H1 (cell line): ENCODE measurements at regions not wholly inside any gene's neighbourhood (a gene's known extent, or its start where the extent isn't known, plus 50 kb on each side); places are given as distances from the start of the nearest gene placed in this dataset.

Source experiments
- CTCF ChIA-PET: fragments of 300-600 bp; sonication (Branson Sonifier 250); formaldehyde crosslinking; loops from one replicate; lab custom pipeline; 2021; ENCODE audit not compliant: partially characterized antibody; lab: Charles Lee
- POLR2A ChIA-PET: fragments of 300-600 bp; sonication (Branson Sonifier 250); formaldehyde crosslinking; loops from one replicate; lab custom pipeline; 2021; ENCODE audit warnings: inconsistent platforms; ENCODE audit not compliant: partially characterized antibody; lab: Charles Lee
- DNase-seq, 2 experiments: peaks; one replicate each; pipeline versions ENCODE4 v3.0.0 to v3.0.0-alpha.2; 2010 to 2022; ENCODE audit warnings: low spot score in 2 of 2, low read depth in 1 of 2, mixed read lengths in 1 of 2
- FAIRE-seq: peaks from 2 replicates; lab custom pipeline; 2011; peaks lifted over from hg19 to GRCh38; lab: Jason Lieb, UNC
- H2AFZ ChIP-seq: 2 replicates; pipeline ENCODE4 v1.8.1; 2012; ENCODE audit warnings: low read length, inconsistent platforms
- H2AK5ac ChIP-seq: 2 replicates; pipeline ENCODE4 v1.6.1; 2013; ENCODE audit warnings: low read depth, low read length
- H2BK120ac ChIP-seq: replicated peaks from 2 replicates; pipeline ENCODE3; 2013; ENCODE audit warnings: low read depth, low read length, inconsistent platforms
- H2BK12ac ChIP-seq: 2 replicates; pipeline ENCODE4 v1.6.1; 2013; ENCODE audit warnings: low read depth, low read length
- H2BK15ac ChIP-seq: 2 replicates; pipeline ENCODE4 v1.6.1; 2013; ENCODE audit warnings: low read length
- H2BK20ac ChIP-seq: 2 replicates; pipeline ENCODE4 v1.6.1; 2013; ENCODE audit warnings: low read length
- H2BK5ac ChIP-seq: 2 replicates; pipeline ENCODE4 v1.6.1; 2013; ENCODE audit warnings: low read depth, low read length
- H3K14ac ChIP-seq: 2 replicates; pipeline ENCODE4 v1.6.1; 2013; ENCODE audit warnings: inconsistent platforms; ENCODE audit not compliant: insufficient read length
- H3K18ac ChIP-seq: 2 replicates; pipeline ENCODE4 v1.6.1; 2013; ENCODE audit warnings: low read length; ENCODE audit errors: extremely low read depth
- H3K23ac ChIP-seq: 2 replicates; pipeline ENCODE4 v1.6.1; 2013; ENCODE audit warnings: inconsistent platforms; ENCODE audit not compliant: insufficient read length
- H3K23me2 ChIP-seq: 2 replicates; pipeline ENCODE4 v1.6.1; 2013; ENCODE audit warnings: low read depth, low read length
- H3K27ac ChIP-seq: 2 replicates; pipeline ENCODE4 v1.6.1; 2011; ENCODE audit warnings: low read depth, low read length, inconsistent platforms
- H3K27me3 ChIP-seq, 4 experiments: replicated peaks in 1 of 4; 1 replicate in 1 of 4; 2 replicates in 3 of 4; pipeline versions ENCODE4 v1.6.1 to v1.8.1; 2011 to 2013; ENCODE audit warnings: low read length in 3 of 4, mild to moderate bottlenecking in 3 of 4, inconsistent platforms in 2 of 4, mixed read lengths in 2 of 4, moderate library complexity in 1 of 4; ENCODE audit not compliant: control insufficient read depth in 3 of 4, insufficient read depth in 3 of 4; ENCODE audit errors: extremely low read depth in 1 of 4
- H3K36me3 ChIP-seq, 4 experiments: 2 replicates each; pipeline versions ENCODE4 v1.6.1 to v1.8.1; 2011 to 2013; ENCODE audit warnings: mild to moderate bottlenecking in 4 of 4, low read length in 3 of 4, moderate library complexity in 2 of 4, control low read depth in 1 of 4, inconsistent platforms in 1 of 4; ENCODE audit not compliant: insufficient read depth in 4 of 4, control insufficient read depth in 2 of 4
- H3K4ac ChIP-seq: replicated peaks from 2 replicates; pipeline ENCODE3; 2013; ENCODE audit warnings: low read length, low read depth, mixed read lengths, inconsistent platforms; ENCODE audit not compliant: insufficient read length
- H3K4me1 ChIP-seq, 4 experiments: replicated peaks in 1 of 4; 1 replicate in 1 of 4; 2 replicates in 3 of 4; pipeline versions ENCODE4 v1.6.1 to v1.8.1; 2011 to 2013; ENCODE audit warnings: low read length in 3 of 4, inconsistent platforms in 2 of 4, mixed read lengths in 1 of 4; ENCODE audit not compliant: insufficient read depth in 4 of 4, control insufficient read depth in 3 of 4
- H3K4me2 ChIP-seq, 2 experiments: 2 replicates each; pipeline versions ENCODE4 v1.6.1 to v1.8.1; 2011 to 2013; ENCODE audit warnings: low read depth in 2 of 2, low read length in 2 of 2, control low read depth in 1 of 2, inconsistent platforms in 1 of 2, mild to moderate bottlenecking in 1 of 2; ENCODE audit not compliant: insufficient read depth in 1 of 2
- H3K4me3 ChIP-seq, 4 experiments: fragments of 200-600, 300-600 bp in 1 of 4; sonication (generic), shearing (Covaris generic), sonication (Bioruptor Twin) in 1 of 4; 2 replicates each; pipeline versions ENCODE4 v1.5.1 to v1.8.1; 2011 to 2016; ENCODE audit warnings: low read length in 4 of 4, low read depth in 3 of 4, control low read depth in 2 of 4, inconsistent platforms in 2 of 4, mild to moderate bottlenecking in 2 of 4, mixed read lengths in 1 of 4, moderate library complexity in 1 of 4; ENCODE audit not compliant: insufficient read depth in 2 of 4; ENCODE audit errors: extremely low read depth in 1 of 4
- H3K56ac ChIP-seq: replicated peaks from 2 replicates; pipeline ENCODE3; 2013; ENCODE audit warnings: low read depth, mild to moderate bottlenecking, mixed read lengths, low read length, inconsistent platforms; ENCODE audit not compliant: insufficient read length
- H3K79me1 ChIP-seq: 2 replicates; pipeline ENCODE4 v1.6.1; 2013; ENCODE audit warnings: low read depth, low read length, control low read depth
- H3K79me2 ChIP-seq, 2 experiments: 2 replicates each; pipeline versions ENCODE4 v1.6.1 to v1.8.1; 2012 to 2013; ENCODE audit warnings: low read length in 2 of 2, mild to moderate bottlenecking in 2 of 2, inconsistent platforms in 1 of 2; ENCODE audit not compliant: insufficient read depth in 2 of 2, control insufficient read depth in 1 of 2
- H3K9ac ChIP-seq, 4 experiments: replicated peaks in 1 of 4; 1 replicate in 1 of 4; 2 replicates in 3 of 4; pipeline versions ENCODE4 v1.6.1 to v1.8.1; 2011 to 2013; ENCODE audit warnings: low read depth in 3 of 4, low read length in 3 of 4, control low read depth in 2 of 4, mild to moderate bottlenecking in 2 of 4, moderate library complexity in 2 of 4, inconsistent platforms in 1 of 4; ENCODE audit errors: extremely low read depth in 1 of 4
- H3K9me3 ChIP-seq, 2 experiments: 2 replicates each; pipeline versions ENCODE4 v1.6.1 to v1.8.1; 2012 to 2013; ENCODE audit warnings: mild to moderate bottlenecking in 2 of 2, moderate library complexity in 2 of 2, control low read depth in 1 of 2, inconsistent platforms in 1 of 2, low read depth in 1 of 2, low read length in 1 of 2, mixed read lengths in 1 of 2; ENCODE audit not compliant: insufficient read depth in 2 of 2
- H4K20me1 ChIP-seq, 2 experiments: replicated peaks in 1 of 2; 2 replicates each; pipeline versions ENCODE3 to v1.8.1; 2011 to 2013; ENCODE audit warnings: inconsistent platforms in 2 of 2, low read length in 2 of 2, mild to moderate bottlenecking in 1 of 2; ENCODE audit not compliant: insufficient read depth in 2 of 2, control insufficient read depth in 1 of 2
- H4K5ac ChIP-seq: 2 replicates; pipeline ENCODE4 v1.6.1; 2013; ENCODE audit warnings: low read length, low read depth, mixed read lengths, inconsistent platforms; ENCODE audit not compliant: insufficient read length
- H4K8ac ChIP-seq: 2 replicates; pipeline ENCODE4 v1.8.0; 2013; ENCODE audit warnings: mild to moderate bottlenecking, moderate library complexity, low read length, inconsistent platforms; ENCODE audit not compliant: insufficient read depth; ENCODE audit errors: extremely low read depth
- H4K91ac ChIP-seq: replicated peaks from 2 replicates; pipeline ENCODE3; 2013; ENCODE audit warnings: low read length, mixed read lengths, inconsistent platforms; ENCODE audit not compliant: insufficient read length
- POLR2AphosphoS5 ChIP-seq: IDR thresholded peaks from 2 replicates; pipeline ENCODE4 v1.6.1; 2011; ENCODE audit warnings: low read depth, low read length
- WGBS, 2 experiments: shearing (Covaris generic) in 1 of 2; methylation state at CpG; one replicate each; pipeline versions ENCODE4 v1.1.6 to v1.1.7; 2013 to 2015; ENCODE audit warnings: low lambda C conversion rate in 2 of 2, mixed read lengths in 2 of 2, inconsistent platforms in 1 of 2, low coverage in 1 of 2, missing lambda C conversion rate in 1 of 2; ENCODE audit not compliant: insufficient replicate concordance in 2 of 2, insufficient coverage in 1 of 2, insufficient read length in 1 of 2; ENCODE audit errors: extremely low coverage in 1 of 2, missing lambda C conversion rate in 1 of 2; 5-methylcytosine and 5-hydroxymethylcytosine counted together

GRCh38 chr18:5673616-5674015 is 129.8 kb upstream of the EPB41L3 start:
- H3K56ac ChIP-seq = no peak overlapping the region
- no peaks in the 10 kb centered on the region for H3K9me3 ChIP-seq
- no peak overlapping the region for H3K18ac ChIP-seq
- ChIA-PET CTCF (no interaction called here), POLR2A (no interaction called here)
- no peaks in the 10 kb centered on the region for H4K20me1 ChIP-seq
- H2BK15ac ChIP-seq = no peak overlapping the region
- H2BK20ac ChIP-seq = no peak overlapping the region
- H3K79me2 ChIP-seq = no peaks in the 10 kb centered on the region
- H2BK5ac ChIP-seq = no peak overlapping the region
- no peak overlapping the region for H3K9ac ChIP-seq
- H3K4ac ChIP-seq = no peak overlapping the region
- no peak overlapping the region for H3K27ac ChIP-seq
- no peak overlapping the region for H3K14ac ChIP-seq
- no peak overlapping the region for H3K23ac ChIP-seq
- H3K27me3 ChIP-seq = no peaks in the 10 kb centered on the region; a peak in 1 of 7 replicates
- FAIRE-seq (peak; percentile 72), DNase-seq (no peak)
- no peak overlapping the region for H2BK12ac ChIP-seq
- peaks cover under 1% of the 10 kb centered on the region; the same call in 1 of the 2 replicates for H3K79me1 ChIP-seq
- H3K23me2 ChIP-seq = 0 out of 2 replicates have a peak, but pooled peaks cover 2% of the 10 kb centered on the region
- no peak overlapping the region for H4K5ac ChIP-seq
- H4K8ac ChIP-seq = no peak overlapping the region
- H3K4me2 ChIP-seq = no peak overlapping the region
- peaks cover 1 to 17% (median 8%) of the 10 kb centered on the region in 4 experiments; a peak in 4 of 7 replicates for H3K4me1 ChIP-seq
- H2AFZ ChIP-seq = no peak overlapping the region
- WGBS, 2 experiments = 77% methylated on average over 2 of the region's 2 CpGs; no CpG with 5 or more reads in 1 of the 2 experiments
- H2BK120ac ChIP-seq = no peak overlapping the region
- H3K4me3 ChIP-seq = no peak overlapping the region
- no peak overlapping the region for H4K91ac ChIP-seq
- H2AK5ac ChIP-seq = no peak overlapping the region
- H3K36me3 ChIP-seq = no peaks in the 10 kb centered on the region; a peak in 1 of 8 replicates
- TF ChIP-seq POLR2AphosphoS5 = no peak
